ENCODE measurements at regions not wholly inside any gene's neighbourhood (a gene's known extent, or its start where the extent isn't known, plus 50 kb on each side); places are given as distances from the start of the nearest gene placed in this dataset.

DNA sequence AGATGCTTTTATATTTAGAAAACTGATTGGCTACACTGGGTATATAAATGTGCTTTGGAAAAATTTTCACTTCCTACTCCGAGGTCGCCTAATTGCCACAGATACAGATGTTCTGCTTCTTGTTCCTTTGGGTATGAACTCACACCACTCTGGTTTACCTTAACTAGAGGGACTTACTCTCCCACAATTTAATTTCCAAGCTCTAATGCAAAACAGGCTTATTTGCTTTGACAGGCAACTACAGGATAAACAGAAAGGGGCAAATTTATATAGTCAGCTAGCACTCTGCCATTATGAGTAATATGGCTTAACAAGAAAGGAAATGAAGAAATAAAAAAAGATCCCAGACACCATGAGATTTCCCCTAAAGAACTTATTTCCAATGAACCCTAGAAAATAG is 156.9 kb upstream of the ZFP64 start:
- H3K4me3 ChIP-seq (ENCODE audit: control insufficient read depth, low read depth, low read length) = no peak overlapping the region
- TF ChIP-seq CTCF (conservative IDR thresholded peaks at IDR 0.05; ENCODE audit: control insufficient read depth, insufficient read depth, low read depth, low read length) = no peak
- DNase-seq (ENCODE audit: low read depth) = no peak

DNA sequence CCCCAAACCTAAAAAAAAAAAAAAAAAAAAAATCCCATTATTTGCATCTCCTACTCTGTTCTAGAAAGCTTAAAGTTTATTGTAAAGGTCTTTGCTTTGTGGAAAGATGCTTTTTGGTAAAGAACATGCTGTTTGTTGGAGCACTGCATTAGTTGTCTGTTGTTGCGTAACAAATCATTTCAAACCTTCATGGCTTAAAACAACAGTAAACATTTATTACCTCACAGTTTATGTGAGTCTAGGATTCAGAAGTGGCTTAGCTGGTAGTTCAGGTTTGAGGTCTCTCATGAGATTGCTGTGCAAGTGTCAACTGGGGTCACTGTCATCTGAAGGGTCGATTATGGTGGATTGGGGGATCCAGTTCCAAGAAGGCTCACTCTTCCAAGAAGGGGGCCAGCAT is 155.2 kb upstream of the ZFP64 start:
- no peak for DNase-seq (ENCODE audit: low read depth)
- TF ChIP-seq CTCF (conservative IDR thresholded peaks at IDR 0.05; ENCODE audit: control insufficient read depth, insufficient read depth, low read depth, low read length) = no peak
- no peak overlapping the region for H3K4me3 ChIP-seq (ENCODE audit: control insufficient read depth, low read depth, low read length)

GRCh38 chr20:52342913-52343312 is 151.3 kb upstream of the ZFP64 start:
- TF ChIP-seq CTCF (conservative IDR thresholded peaks at IDR 0.05; ENCODE audit: control insufficient read depth, insufficient read depth, low read depth, low read length) = no peak

GRCh38 chr20:52340036-52340634 is 148.6 kb upstream of the ZFP64 start:
- TF ChIP-seq CTCF (conservative IDR thresholded peaks at IDR 0.05; ENCODE audit: control insufficient read depth, insufficient read depth, low read depth, low read length) = no peak
- peak; percentile 1 for DNase-seq (ENCODE audit: low read depth)

More at GRCh38 chr20:52342913-52343312, 151.3 kb upstream of the ZFP64 start:
- no peak overlapping the region for H3K4me3 ChIP-seq (ENCODE audit: control insufficient read depth, low read depth, low read length)
- DNase-seq (ENCODE audit: low read depth) = no peak

DNA sequence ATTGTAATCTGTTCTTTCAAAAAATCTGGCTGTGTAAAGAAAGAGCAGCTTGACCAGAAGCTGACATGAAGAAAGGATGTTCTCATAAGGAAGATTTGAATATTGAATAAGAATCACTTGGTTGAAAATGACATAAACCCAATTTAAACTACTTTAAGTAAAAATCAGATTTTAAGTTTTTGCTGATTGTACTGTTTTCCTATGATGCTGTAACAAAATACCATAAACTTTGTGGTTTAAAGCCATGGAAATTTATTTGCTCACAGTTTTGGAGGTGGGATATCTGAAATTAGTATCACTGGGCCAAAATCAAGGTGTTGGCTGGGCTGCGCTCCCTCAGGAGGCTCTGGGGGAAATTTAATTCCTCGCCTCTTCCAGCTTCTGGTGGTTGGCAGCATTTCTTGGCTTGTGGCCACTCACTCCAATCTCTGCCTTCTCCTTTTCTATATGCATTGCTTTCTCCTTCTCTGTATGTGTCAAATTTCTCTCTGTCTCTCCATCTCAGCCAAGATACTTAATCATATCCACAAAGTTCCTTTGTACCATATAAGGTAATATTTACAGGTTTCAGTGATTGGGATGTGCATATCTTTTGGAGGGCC is 141.2 kb upstream of the ZFP64 start:
- TF ChIP-seq CTCF (conservative IDR thresholded peaks at IDR 0.05; ENCODE audit: control insufficient read depth, insufficient read depth, low read depth, low read length) = no peak
- H3K4me3 ChIP-seq (ENCODE audit: control insufficient read depth, low read depth, low read length) = no peak overlapping the region
- no peak for DNase-seq (ENCODE audit: low read depth)

More at GRCh38 chr20:52340036-52340634, 148.6 kb upstream of the ZFP64 start:
- H3K4me3 ChIP-seq (ENCODE audit: control insufficient read depth, low read depth, low read length) = no peak overlapping the region

GRCh38 chr20:52332230-52332629 is 140.7 kb upstream of the ZFP64 start:
- DNase-seq (ENCODE audit: low read depth) = no peak
- H3K4me3 ChIP-seq (ENCODE audit: control insufficient read depth, low read depth, low read length) = no peak overlapping the region
- no peak for TF ChIP-seq CTCF (conservative IDR thresholded peaks at IDR 0.05; ENCODE audit: control insufficient read depth, insufficient read depth, low read depth, low read length)
